ENCODE measurements at regions not wholly inside any gene's neighbourhood (a gene's known extent, or its start where the extent isn't known, plus 50 kb on each side); places are given as distances from the start of the nearest gene placed in this dataset.

DNA sequence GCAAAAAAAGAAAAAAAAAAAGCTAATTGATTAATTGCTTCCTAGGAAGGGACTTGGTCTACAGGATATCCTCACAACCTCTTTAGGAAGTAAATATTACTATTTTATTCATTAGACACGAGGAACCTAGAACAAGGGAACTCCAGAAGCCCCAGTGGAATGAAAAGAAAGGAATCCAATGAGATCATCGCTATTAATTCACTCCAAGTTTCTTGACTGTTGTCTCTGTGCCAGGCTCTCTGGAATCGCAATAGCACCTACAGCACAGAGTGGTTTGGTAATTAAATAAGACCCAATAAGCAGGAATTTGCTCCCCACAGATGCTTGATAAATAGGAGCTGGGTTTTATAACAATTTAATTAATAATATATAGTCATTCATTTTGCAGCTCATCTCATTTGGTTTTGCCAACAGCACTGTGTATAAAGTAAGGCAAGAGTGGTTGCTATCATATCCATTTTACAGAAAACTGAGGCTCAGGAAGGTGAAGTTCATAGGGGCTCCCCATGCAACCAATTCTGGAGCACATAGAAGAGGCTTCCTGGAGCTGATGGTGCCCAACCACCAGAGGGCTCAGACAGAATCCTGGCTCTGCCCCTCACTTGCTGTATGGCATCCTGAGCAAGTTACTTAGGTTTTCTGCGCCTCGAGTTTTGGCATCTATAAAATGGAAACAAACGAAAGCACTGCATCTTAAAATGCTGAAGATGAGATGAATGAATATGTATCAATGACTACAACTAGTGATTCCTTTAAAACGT is 420.2 kb downstream of the MED13L start:
- no peak for DNase-seq

GRCh38 chr12:115852054-115852453 is 425.4 kb downstream of the MED13L start:
- no peak for DNase-seq

- no peak for DNase-seq
These were observed 426.5 kb downstream of the MED13L start for GRCh38 chr12:115850957-115851356.

- DNase-seq = no peak
These were observed 428.1 kb downstream of the MED13L start for GRCh38 chr12:115849262-115849943.

DNA sequence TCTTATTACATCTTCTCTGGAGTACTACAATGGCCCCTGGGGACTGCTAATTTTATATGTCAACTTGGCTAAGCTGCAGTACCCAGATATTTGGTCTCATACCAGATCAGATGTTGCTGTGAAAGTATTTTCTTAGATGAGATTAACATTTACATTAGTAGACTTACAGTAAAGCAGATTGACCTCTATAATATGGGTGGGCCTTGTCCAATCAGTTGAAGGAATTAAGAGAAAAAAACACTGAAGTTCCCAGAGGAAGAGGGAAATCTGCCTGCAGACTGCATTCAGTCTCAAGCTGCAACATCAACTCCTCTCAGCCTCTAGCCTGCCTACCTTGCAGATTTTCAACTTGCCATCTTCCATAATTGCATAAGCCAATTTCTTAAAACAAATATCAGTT is 430.1 kb downstream of the MED13L start:
- no peak for DNase-seq

- no peak for DNase-seq
These were observed 431.0 kb downstream of the MED13L start for GRCh38 chr12:115846516-115846915.

DNA sequence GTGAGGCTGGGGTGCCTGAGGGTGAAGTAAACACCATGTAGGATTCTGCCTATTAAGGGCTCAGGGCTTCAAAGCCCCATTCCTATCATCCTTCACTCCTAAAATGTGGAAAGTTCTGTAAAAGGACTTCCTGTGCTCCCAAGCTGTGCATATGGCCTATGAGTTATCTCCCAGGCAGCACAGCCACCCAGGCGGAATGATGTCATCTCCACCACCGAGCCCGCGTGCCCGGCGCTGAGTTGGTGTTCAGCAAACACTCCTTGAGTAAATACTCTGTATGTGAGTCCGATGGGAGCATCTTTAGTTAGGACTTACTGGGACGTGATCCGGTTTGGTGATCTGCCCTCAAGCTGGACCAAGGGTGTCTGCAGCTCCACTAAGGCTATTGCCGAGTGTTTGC is 437.3 kb downstream of the MED13L start:
- DNase-seq = no peak

DNA sequence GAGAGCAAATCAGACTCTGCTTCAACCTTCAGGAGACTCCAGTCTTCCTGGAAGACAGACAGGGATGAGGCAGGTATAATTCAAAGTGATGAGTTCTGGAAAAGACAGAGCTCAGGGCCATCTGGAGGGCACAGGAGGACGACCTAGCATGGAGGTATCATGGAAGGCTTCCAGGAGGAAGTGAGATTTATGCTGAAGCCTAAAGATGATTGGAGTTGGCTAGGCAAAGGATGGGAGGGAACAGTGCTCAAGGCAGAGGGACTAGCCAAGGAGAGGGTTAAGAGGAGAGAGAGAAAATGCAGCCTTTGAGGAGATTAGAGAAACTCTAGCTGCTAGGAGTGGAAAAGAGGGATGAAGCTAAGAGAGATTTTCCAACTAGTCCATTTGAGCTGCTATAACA is 438.5 kb downstream of the MED13L start:
- DNase-seq = no peak

- DNase-seq = no peak
These were observed 440.3 kb downstream of the MED13L start for GRCh38 chr12:115837220-115837619.

DNA sequence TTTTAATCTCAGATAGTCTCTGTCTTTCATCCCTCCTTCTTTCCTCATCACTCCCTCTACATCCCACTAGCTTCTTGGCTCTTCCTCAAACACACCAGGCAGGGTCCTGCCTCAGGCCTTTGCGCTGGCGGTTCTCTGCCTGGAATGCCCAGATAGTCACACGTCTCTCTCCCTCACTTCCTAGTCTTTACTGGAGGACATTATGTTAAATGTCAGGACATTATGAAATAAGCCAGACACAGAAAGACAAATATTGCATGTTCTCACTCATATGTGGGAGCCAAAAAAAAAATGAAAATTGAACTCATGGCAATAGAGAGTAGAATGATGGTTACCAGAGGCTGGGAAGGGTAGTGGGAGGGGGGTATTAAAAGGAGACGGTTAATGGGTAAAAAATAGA is 442.0 kb downstream of the MED13L start:
- no peak for DNase-seq

GRCh38 chr12:115833704-115834103 is 443.8 kb downstream of the MED13L start:
- no peak for DNase-seq

DNA sequence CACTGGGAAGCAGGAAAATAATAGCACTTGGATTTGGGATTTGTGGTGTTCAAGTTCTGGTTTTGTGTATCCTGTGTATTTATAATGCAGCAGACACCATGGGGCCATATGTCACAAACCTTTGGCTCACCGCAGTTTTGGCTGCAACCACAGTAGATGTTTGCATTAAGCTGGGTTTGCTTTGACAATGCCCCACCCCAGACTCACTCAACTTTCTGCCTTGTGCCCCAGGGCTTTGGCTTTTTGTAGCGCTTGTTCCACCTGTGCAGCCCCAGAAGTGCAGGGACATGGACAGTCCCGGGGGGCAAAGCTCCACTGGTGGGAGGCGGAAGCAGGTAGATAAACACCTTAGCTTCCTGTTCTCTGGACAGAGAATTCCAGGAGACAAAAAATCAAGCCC is 446.9 kb downstream of the MED13L start:
- no peak for DNase-seq

GRCh38 chr12:115830070-115830469 is 447.4 kb downstream of the MED13L start:
- no peak for DNase-seq

- DNase-seq = no peak
These were observed 449.3 kb downstream of the MED13L start for GRCh38 chr12:115828168-115828567.

DNA sequence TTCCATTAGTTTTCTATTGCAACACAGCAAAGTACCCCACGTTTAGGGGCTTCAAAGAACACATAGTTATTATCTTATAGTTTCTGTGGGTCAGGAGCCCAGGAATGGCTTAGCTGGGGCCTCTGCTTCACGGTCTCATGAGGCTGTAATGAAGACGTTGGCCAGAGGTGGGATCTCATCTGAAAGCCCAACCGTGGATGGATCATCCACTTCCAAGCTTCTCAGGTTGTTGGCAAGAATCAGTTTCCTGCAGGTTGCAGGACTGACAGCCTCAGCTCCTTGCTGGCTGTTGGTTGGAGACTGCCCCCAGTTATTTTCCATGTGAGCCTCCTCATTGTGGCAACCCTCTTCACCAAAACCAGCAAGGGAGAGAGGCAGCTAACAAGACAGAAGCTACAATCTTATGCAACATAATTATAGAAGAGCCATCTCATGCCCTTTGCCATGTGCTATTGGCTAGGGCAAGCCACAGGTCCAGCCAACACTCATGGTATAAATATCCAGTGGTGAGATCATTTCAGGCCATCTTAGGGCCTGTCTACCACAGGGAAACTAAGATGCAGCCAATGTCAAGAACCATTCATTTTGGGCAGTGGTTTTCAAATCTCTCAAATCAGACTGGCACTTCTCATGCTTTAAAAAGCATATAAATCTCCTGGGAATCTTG is 452.4 kb downstream of the MED13L start:
- DNase-seq = no peak

DNA sequence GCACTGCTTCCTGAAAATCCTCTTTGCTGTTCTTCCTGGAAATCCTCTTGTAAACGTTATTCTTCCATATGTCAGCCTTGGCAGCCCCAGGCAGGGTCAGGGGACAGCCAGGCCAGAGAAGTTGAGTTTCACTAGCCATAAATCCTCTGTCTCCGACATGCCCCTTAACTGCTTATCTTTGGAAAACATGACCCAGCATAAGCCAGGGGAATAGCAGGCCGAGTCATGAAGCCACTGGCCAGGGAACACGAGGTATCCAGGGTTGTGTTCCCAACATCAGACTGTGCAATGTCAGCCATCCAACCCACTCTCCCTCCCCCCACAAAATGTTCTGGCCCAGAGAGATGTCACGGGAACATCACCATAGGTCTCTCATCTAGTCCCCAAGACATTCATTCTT is 453.9 kb downstream of the MED13L start:
- no peak for DNase-seq

DNA sequence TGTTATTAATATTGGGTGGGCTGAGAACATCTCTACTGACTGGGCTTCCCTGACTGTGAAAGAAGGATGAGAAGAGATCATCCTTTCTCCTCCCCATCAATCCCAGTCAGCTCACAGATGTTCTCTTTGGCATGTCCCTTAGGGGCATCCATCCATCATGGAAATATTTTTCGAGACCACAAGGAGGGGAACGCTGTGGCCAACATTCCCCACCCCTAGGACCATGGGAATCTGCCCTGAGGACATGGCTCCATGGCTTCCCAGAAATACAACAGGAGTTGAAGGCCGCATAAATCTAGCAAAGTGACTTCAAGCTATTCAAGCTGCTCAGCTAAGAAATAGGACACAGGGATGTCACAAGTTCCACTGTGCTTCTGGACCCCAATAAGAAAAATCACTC is 456.8 kb downstream of the MED13L start:
- DNase-seq = no peak

- no peak for DNase-seq
These were observed 458.5 kb downstream of the MED13L start for GRCh38 chr12:115818973-115819372.

DNA sequence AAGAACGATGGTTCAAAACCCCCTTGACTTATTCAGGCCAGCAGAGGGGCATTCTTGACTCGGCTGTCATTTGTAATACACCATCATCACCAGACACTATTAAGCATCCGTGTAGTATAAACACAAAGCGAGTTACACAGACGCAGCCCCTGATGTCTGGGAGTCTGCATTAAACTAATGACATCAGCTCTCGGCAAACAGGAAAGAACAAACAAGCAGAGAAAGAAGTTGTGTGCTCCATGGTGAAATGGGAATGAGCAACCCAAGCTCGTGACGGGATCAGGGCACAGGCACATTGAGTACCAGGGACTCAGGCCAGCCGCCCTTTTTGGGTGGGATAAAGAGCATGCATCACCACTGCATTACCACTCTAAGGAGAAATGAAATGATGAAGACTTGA is 460.1 kb downstream of the MED13L start:
- no peak for DNase-seq

DNA sequence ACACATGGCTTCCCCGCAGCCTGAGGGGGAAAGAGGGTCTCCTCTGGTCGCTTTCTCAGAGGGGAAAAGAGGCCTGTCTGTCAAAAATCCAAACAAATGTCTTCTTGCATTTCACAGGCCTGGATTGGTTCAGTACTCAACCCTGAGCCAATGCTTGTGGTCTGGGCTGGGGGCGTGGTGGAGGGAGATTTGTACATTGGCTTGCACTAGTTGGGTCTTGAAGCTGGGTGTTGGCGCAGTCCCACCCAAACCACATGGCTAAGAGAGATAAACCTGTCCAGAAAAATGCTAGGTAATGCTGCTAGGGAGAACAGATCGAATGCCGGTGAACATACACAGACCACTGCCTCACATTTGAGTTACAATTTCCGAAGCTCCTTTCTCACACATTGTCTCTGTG is 461.6 kb downstream of the MED13L start:
- no peak for DNase-seq

- DNase-seq = no peak
These were observed 464.2 kb downstream of the MED13L start for GRCh38 chr12:115813256-115813655.

DNA sequence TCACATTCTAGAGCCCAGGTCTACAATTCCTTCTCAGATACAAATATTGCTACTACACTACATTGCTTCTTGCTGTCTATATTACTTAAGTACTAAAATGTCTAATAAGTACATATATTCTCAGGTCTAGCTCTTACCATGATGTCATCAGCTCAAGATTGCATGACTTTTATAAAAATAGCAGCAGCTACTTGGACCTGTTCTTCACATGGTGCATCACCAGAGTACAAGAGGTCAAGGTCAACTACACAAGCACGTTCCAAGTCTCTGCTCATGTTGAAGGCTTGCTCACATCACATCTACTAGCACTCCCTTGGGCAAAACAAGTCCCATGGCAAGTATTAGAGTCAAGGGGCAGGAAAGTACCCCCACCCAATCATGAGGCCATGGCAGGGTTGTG is 465.6 kb downstream of the MED13L start:
- DNase-seq = no peak

GRCh38 chr12:115811045-115811444 is 466.4 kb downstream of the MED13L start:
- DNase-seq = no peak

All from activated CD4-positive, alpha-beta T cell treated with anti-CD3 and anti-CD28 coated beads, Interleukin-2, amount 50 U/mL, for 16 hours (primary cell).